HL-60 (cell line): ENCODE measurements at regions not wholly inside any gene's neighbourhood (a gene's known extent, or its start where the extent isn't known, plus 50 kb on each side); places are given as distances from the start of the nearest gene placed in this dataset.

Source experiments
- DNase-seq, 2 experiments: peaks; one replicate each; pipeline ENCODE4 v3.0.0-alpha.2; 2010 to 2020; ENCODE audit warnings: low read depth in 1 of 2, low spot score in 1 of 2
- H3K27ac ChIP-seq: fragments of 250-450 bp; sonication (Bioruptor Pico); replicated peaks from 2 replicates; pipeline ENCODE4 v1.5.1; 2020; ENCODE audit warnings: mild to moderate bottlenecking, moderate library complexity
- H3K27me3 ChIP-seq: fragments of 250-450 bp; sonication (Bioruptor Pico); 2 replicates; pipeline ENCODE4 v1.5.1; 2021; ENCODE audit warnings: mild to moderate bottlenecking, moderate library complexity; ENCODE audit not compliant: insufficient read depth, poor library complexity, severe bottlenecking
- H3K4me3 ChIP-seq: replicated peaks from 2 replicates; pipeline ENCODE4 v1.5.1; 2011; ENCODE audit warnings: mild to moderate bottlenecking, control low read depth, low read length; ENCODE audit not compliant: insufficient read depth
- GABPA ChIP-seq: IDR thresholded peaks from 2 replicates; pipeline ENCODE4 v1.6.1; 2012; ENCODE audit warnings: low read depth
- POLR2AphosphoS5 ChIP-seq: IDR thresholded peaks from 2 replicates; pipeline ENCODE4 v1.6.1; 2012; ENCODE audit warnings: low read depth
- SPI1 ChIP-seq: IDR thresholded peaks from 2 replicates; pipeline ENCODE4 v1.6.1; 2012; ENCODE audit warnings: low read depth, mild to moderate bottlenecking, borderline replicate concordance
- TF ChIP-seq, protein P1 (sequence below): IDR thresholded peaks from one replicate; pipeline ENCODE4 v1.5.1; 2011; ENCODE audit warnings: low read length, control low read depth, inconsistent platforms; ENCODE audit not compliant: insufficient read depth
- TF ChIP-seq, protein P2 (sequence below): IDR thresholded peaks from 2 replicates; pipeline ENCODE4 v1.6.1; 2012; ENCODE audit warnings: low read depth; ENCODE audit not compliant: insufficient replicate concordance

DNA sequence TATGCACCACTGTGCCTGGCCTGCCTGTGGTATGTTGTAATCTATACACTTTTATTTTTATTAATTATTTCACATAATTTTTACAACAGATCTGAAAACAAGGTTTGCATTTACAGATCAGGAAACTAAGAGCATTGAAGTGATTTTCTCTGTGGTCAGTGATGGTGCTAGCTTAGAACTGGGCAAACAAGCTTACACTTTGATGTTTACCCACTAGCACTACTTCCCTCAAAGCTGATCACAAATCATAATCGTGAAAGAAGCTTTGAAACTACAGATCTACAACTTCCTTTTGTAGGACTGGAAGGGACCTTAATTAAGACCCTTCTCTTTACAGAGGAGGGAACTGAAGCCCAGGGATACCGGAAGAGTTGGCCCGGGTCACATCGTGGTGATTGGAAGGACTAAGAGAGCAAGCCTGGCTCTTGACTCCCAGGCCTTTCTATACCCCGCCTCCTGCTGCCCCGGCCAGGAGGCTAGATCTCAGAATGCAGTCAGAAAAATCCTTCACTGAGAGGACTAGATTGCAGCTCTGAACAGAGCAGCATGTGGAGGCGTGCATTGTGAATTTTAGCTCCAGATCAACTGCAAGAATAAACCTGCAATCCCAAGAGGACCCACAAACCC lies 93.7 kb upstream of the ZNF827 start:
- no peak for DNase-seq
- TF ChIP-seq, protein P1, sequence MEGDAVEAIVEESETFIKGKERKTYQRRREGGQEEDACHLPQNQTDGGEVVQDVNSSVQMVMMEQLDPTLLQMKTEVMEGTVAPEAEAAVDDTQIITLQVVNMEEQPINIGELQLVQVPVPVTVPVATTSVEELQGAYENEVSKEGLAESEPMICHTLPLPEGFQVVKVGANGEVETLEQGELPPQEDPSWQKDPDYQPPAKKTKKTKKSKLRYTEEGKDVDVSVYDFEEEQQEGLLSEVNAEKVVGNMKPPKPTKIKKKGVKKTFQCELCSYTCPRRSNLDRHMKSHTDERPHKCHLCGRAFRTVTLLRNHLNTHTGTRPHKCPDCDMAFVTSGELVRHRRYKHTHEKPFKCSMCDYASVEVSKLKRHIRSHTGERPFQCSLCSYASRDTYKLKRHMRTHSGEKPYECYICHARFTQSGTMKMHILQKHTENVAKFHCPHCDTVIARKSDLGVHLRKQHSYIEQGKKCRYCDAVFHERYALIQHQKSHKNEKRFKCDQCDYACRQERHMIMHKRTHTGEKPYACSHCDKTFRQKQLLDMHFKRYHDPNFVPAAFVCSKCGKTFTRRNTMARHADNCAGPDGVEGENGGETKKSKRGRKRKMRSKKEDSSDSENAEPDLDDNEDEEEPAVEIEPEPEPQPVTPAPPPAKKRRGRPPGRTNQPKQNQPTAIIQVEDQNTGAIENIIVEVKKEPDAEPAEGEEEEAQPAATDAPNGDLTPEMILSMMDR, result no peak
- no peak for TF ChIP-seq POLR2AphosphoS5
- TF ChIP-seq SPI1, result no peak
- TF ChIP-seq, protein P2, sequence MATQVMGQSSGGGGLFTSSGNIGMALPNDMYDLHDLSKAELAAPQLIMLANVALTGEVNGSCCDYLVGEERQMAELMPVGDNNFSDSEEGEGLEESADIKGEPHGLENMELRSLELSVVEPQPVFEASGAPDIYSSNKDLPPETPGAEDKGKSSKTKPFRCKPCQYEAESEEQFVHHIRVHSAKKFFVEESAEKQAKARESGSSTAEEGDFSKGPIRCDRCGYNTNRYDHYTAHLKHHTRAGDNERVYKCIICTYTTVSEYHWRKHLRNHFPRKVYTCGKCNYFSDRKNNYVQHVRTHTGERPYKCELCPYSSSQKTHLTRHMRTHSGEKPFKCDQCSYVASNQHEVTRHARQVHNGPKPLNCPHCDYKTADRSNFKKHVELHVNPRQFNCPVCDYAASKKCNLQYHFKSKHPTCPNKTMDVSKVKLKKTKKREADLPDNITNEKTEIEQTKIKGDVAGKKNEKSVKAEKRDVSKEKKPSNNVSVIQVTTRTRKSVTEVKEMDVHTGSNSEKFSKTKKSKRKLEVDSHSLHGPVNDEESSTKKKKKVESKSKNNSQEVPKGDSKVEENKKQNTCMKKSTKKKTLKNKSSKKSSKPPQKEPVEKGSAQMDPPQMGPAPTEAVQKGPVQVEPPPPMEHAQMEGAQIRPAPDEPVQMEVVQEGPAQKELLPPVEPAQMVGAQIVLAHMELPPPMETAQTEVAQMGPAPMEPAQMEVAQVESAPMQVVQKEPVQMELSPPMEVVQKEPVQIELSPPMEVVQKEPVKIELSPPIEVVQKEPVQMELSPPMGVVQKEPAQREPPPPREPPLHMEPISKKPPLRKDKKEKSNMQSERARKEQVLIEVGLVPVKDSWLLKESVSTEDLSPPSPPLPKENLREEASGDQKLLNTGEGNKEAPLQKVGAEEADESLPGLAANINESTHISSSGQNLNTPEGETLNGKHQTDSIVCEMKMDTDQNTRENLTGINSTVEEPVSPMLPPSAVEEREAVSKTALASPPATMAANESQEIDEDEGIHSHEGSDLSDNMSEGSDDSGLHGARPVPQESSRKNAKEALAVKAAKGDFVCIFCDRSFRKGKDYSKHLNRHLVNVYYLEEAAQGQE, result no peak
- TF ChIP-seq GABPA, result no peak
- no peak overlapping the region for H3K4me3 ChIP-seq
- no peak overlapping the region for H3K27ac ChIP-seq
- H3K27me3 ChIP-seq, result peaks cover 2% of the 10 kb centered on the region

DNA sequence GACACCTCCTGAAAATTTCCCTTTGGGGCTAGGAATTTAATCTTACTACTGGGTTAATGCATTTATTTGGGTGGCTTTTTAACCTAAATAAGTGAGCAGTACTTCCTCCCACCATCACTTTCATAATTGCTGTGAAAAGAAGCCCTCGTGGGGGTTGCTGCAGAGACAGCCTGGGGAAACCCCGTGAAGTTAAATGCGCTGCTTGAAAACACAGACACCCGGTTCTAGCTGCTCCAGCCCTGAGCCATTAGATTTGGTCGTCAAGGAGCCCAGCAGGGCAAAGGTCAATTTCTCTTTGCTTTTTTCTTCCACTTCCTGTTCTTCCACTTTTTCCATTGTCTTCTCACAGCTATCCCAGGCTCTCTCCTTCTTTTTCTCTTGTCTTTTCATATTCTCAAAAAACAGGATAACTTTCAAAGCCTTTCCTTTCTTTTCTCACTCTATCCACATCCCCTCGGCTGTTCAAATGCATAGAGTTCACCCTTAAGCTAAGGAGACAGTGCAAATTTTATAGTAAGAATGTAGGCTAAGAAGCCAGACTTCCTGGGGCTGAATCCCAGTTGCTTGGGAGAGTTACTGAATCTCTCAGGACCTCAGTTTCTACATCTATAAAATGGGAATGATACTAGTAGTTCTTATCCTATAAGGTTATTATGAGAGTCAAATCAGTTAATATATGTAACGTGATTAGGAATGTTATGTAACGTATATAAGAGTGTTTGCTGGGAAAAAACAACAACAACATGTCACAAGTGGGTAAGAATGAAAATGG lies 91.5 kb upstream of the ZNF827 start:
- Histone ChIP-seq H3K4me3 (no peak overlapping the region), H3K27ac (no peak overlapping the region), H3K27me3 (peaks cover 2% of the 10 kb centered on the region)
- no peak for DNase-seq
- TF ChIP-seq SPI1, result no peak

DNA sequence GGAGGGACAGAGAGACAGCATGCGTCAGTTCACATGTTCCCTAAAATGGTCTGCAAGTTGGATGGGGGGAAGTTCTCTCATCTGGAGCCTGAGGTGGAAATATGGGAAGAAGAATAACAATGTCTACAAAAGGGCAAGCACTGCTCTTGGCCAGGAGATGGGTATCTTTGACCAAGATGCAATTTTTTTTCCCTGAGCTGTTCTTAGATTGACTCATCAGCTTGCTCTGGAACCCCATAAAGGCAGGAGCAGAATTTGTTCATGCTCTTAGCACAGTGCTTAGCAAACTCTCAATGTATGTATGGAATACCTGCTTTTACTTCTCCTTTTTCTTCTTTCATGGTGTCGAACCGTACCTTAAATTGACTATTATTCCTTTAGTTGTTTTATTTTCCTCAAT lies 90.5 kb upstream of the ZNF827 start:
- Histone ChIP-seq H3K27me3 (peaks cover 2% of the 10 kb centered on the region), H3K27ac (no peak overlapping the region), H3K4me3 (no peak overlapping the region)
- TF ChIP-seq, protein P1, result no peak
- TF ChIP-seq GABPA (no peak), POLR2AphosphoS5 (no peak), SPI1 (no peak)
- TF ChIP-seq, protein P2, result no peak
- DNase-seq, result no peak

DNA sequence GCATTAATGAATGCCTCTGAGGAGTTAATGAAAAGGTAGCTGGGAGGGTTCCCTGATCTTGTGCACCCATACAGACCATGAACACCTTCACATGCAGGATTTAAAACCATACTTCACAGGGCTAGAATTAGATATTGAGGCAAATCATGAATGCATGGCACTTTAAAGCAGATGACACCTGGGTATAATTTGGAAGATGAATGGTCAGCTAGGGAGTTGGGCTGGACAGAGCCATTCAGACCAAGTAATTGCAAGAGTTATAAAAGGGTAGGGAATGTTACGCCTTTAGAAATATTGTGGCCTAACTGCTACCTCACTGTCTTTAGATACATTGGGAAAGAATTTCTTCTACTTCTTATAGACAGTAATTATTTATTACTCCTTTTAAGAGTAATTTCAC lies 89.1 kb upstream of the ZNF827 start:
- TF ChIP-seq, protein P2, result no peak
- no peak for TF ChIP-seq SPI1
- TF ChIP-seq GABPA, result no peak
- H3K27me3 ChIP-seq, result peaks cover 2% of the 10 kb centered on the region
- H3K4me3 ChIP-seq, result no peak overlapping the region
- no peak overlapping the region for H3K27ac ChIP-seq
- no peak for DNase-seq
